GM21529 (cell line): ENCODE measurements at regions not wholly inside any gene's neighbourhood (a gene's known extent, or its start where the extent isn't known, plus 50 kb on each side); places are given as distances from the start of the nearest gene placed in this dataset.

Source experiments
- ATAC-seq: cut with Tn5 transposase; IDR thresholded peaks from one replicate; pipeline ENCODE4 v1.9.1; 2021; ENCODE audit not compliant: unreplicated experiment

GRCh38 chr11:91960770-91961169, 263.8 kb upstream of the FAT3 start:
- ATAC-seq = no peak

DNA sequence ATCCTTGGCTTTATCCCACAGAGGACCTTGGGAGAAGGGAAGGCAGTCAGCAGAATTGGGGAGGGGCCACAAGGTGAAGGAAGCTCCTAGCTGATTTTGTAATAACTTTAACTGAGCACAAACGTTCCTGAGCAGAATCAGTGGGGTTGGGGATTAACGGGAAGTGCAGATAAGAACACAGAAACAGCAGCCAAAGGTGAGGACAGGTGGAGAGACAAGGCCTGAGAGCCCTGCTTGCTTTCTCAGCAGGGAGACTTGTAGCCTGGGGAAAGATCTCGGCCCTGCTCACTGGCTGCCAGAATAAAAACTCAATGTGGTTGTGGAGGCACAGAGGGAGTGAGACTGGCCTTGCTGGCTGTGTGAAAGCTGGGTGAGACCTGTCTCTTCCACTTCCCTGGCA, 265.2 kb upstream of the FAT3 start:
- ATAC-seq = no peak

DNA sequence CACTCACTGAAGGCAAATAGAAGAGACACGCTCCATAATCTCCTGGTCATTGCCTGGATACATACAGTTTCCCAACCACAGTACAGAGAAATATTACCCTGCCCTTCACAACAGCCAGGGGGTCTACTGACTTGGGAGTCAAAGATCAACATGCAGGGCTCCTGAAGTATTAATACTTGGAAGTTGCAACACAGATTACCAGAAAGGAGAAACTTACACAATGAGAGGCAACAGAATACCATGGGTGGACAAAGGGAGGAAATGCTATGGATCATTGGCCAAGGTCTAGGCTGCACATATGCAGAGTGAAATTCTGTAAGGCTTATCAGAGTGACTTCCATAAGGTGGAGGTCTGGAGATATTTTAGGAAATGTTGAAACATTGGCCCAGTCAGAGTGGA, 267.9 kb upstream of the FAT3 start:
- no peak for ATAC-seq

GRCh38 chr11:91955206-91955605, 269.4 kb upstream of the FAT3 start:
- ATAC-seq = no peak

- ATAC-seq = no peak
These were observed 272.6 kb upstream of the FAT3 start for GRCh38 chr11:91952056-91952455.

DNA sequence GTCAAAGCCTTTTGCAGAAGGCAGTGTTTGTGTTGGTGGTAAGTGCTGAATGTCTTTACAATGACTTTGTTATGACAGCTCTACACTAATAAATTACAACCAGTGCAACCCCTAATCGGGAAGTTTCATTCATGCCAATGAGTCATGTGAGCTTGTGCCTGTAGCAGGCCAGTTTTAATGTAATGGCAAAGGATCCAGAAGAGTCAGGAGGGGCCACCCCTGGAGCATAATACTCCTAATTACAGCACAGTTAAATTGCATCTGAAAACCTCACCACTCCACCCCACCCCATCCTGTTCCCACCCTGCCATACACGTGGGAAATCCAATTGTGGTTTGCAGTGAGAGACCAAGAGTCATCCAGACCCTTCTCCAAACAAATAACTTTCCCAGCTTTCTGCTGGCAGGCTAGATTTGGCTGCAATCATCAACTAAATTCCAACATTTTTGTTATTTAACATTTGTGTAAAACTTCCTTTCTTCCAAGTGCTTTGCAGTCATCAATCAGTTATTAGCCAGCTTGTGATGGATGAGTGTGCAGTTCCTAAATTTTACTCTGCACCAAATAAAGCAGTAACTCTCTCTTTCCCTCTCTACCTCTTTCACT, 277.3 kb upstream of the FAT3 start:
- ATAC-seq = no peak

DNA sequence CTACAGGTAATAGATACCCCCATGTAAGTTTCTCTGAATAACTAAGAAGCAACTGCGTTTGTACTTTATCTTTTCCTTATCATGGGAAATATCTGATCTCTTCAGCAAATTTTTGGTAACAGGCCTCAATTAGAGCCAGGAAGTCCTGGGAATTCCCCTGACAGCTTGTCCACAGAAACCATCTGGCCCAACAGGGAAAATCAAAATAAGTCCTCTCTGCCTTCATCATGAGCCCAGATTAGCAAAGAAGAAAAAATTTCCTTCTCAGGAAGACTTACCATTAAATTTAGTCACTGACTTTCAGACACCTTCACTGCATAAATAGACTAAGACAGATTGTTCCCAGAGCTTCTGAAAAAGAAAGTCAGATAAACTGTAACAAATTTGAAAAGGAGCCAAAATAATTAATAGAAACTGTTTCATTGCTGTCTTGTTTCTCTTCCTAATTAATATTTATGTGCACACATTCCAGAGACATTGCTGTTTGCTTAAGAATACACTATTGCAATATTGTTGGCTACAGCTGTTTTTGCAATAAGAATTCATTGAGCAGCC, 278.1 kb upstream of the FAT3 start:
- ATAC-seq = no peak

- ATAC-seq = no peak
These were observed 289.5 kb upstream of the FAT3 start for GRCh38 chr11:91935120-91935519.

- no peak for ATAC-seq
These were observed 292.3 kb upstream of the FAT3 start for GRCh38 chr11:91932151-91932821.

DNA sequence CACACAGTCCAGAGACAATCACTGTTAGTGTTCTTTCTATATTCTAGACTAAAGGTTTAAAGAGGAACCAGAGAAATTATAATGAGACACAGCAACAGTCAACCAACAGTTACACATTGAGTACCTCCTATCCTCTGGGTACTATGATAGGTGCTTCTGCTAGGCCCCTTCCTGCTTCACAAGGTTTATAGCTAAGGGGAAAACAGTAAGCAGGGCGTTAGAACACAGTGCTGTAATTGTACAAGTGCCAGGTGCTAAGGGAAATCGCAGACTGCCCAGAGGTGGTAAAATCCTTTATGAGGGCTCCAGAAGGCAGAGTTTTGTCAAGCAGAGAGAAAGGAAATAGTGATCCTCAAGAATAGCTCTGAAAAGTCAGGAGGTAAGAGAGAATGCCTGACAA, 297.2 kb upstream of the FAT3 start:
- ATAC-seq = no peak

DNA sequence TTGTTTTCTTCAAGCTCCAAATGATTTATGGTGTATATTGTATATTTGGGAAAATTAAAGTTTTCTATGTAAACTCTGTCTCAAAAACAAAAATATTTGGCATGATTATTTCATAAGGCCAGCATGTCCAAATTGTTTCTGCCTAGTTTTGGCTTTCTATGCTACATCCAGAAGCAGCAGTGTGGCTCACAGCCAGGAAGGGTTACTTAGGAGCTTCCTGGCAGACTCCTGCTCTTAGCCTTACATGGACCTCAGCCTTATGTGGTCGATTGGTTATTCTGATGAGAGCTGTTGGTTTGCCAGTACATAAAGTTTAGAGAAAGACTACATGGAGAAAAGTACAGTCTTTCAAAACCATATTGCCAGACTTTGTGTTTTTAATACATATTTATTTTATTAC, 297.7 kb upstream of the FAT3 start:
- ATAC-seq = no peak

DNA sequence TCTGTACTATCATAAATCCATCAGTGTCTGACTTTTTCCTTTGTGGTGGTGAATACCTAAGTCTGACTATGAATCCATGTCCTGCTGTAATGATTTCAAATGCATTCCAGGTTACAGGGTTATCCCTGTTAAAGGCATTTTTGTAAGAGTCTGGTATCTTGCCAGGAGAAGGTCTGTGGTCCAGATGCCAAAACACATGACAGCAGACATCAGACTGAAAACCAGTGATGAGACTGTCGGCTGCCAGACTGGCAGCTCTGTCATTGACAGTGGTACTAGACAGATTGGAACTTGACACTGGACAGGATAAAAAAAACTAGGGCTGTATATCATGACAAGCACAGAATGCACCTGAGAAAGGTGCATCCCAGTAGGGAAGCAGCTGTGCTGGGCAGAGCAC, 301.8 kb upstream of the FAT3 start:
- no peak for ATAC-seq

- ATAC-seq = no peak
These were observed 302.6 kb upstream of the FAT3 start for GRCh38 chr11:91921974-91922373.

GRCh38 chr11:91913407-91913806, 311.2 kb upstream of the FAT3 start:
- ATAC-seq = no peak

DNA sequence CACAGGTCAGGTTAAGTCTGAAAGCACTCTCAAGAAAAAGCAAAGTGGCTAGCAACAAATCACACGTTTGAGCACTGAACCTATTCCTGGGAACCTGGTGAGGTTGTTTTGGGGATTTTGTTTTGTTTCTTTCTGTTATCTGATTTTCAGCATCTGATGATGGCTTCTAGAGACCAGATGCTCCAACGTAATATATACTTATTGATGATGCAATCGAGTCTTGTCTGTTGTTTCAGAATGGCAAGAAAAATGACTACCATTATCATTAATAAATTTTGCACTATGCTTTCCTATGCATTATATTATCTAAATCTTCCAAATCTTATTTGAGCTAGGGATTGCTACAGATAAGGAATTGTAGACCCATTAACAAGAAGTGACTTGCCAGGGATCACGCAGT, 312.3 kb upstream of the FAT3 start:
- no peak for ATAC-seq

DNA sequence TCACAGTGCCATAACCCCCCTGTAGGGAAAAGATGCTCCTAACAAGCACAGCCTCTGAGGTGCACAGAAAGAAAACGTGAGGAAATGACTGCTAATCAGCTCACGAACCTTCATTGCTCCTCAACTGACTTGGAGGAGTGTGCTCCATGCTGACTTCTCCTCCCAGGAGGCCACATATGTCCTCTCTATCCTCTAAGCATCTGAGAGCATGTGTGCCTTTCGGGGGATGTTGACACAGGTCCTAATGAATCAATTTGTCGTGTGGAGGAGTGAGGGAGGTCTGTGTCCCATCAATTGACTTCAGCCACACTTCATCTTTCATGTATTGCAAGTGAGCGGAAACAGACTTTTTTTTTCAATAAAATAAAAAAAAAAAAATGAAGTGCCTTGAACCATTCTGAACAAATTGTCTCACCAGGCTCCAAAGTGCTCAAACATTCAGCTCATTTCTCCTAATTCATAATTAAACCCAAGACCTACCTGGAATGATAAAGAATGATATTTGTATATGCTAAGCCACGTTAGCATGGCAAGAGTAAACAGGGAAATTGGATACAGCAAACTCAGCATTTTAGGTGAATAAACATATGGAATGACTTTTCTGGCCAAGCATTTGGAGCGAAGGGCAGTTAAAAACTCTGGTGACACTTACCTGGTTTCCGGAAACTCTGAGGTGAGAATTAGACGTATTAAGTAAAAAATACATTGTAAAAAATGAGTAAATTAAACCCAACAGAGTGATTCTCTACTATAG, 317.6 kb upstream of the FAT3 start:
- ATAC-seq = no peak

DNA sequence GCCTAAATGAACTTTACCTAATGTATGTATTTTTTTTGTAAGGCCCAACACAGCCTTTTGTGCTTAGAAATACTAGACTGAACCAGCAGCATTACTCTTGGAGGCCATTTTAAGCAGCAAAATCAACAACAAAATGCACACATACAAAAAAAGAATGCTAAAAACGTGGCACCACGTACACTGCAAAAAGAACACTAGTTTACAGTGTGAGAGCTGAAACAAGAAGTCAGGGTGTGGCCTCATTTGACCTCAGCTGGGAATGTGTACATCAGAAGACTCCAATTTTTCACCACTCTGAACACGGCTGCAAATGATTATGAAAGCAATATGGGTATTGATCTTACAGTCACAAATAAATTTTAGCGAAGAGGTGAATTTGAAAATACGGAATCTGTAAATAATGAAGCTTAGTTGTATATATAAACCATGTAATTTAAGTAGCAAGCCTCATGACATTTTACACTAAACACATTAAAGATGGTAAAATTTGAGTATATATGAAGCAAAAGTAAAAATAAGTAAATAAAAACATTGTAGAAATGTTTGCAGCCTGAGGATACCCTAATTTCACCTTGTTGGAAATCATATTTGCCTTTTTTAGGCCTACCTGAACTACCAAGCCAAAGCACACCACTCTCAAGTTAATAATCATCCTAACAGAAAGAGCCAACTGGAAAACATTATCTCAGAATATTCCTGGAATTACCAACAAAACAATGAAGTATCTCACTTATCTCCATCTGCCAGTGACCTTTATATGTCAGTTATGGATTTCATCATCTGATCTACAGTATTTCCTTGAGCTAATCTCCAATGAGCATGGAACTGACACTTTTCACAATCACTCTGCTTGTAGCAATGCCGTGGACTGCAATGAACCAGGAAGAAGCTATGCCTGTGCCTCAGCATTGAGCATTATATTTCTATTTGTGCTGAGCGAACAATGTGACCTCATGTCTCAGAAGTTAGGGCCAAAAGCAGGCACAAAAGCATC, 319.5 kb upstream of the FAT3 start:
- no peak for ATAC-seq

DNA sequence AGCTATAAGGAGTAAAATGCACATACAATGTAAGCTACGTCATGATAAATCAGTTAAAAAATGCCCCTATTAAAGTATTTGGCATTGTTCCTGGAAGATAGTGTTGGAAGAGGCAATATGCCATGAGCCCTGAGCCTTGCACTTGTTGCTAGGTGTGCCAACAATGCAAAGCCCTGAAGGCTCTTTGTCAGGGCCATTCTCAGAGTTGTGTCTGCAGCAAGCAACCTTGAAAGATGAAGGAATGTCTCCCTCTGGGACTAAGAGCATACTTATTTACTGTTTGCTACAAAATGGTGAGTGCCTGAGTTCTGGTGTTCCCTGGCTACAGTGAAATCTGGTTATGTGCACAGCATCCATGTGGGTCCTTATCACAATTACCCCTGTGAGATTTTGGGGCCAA, 322.3 kb upstream of the FAT3 start:
- no peak for ATAC-seq

DNA sequence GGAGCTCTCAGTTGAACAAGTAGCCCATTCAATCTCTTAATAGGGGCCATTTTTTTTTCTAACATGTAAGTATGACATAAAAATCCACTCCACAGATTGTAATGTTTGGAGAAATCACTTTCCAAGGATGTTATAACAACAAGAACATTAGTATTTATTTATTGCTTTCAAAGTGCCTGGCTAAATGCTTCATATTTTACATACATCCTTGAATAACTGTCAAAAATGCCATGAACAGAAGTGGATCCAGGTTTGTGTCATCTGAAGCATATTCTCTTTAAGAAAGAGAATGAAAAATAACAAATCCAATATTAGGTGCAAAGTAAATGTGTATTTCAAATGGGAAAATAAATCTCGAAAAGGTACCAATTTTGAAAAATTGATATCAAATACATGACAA, 344.0 kb upstream of the FAT3 start:
- ATAC-seq = no peak

DNA sequence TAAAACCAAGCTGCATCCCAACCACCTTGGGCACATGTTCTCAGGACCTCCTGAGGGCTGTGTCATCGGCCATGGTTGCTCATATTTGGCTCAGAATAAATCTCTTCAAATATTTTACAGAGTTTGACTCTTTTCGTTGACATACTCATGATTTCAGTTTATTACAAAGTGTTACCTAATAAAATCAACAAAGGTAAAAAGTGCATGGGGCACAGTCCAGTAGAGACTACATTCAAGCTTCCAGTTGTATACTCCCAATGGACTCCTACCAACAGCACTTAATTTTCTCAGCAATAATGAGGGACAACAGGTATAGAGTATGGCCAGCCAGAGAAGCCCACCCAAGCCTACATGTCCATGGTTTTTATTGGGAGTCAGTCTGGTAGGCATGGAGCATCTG, 347.9 kb upstream of the FAT3 start:
- no peak for ATAC-seq

DNA sequence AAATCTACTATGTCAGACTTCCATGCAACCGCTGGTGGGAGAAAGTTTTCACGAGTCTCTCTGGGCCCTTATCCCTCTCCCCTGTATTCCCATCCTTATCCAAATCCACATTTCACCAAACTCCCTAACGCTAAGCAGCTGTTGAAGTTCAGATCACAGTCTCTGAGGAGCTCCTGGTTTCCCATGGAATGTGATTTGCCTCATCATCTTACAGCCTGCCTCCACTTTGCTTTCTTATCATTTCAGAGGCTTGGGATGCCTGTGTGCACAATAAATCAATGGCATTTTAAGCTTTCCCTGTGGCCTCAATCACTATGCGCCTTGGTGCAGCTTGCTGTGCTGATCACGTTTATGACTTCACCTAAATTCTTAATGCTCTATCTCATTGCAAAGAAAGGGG, 352.4 kb upstream of the FAT3 start:
- no peak for ATAC-seq
